NCI-H1930 (cell line): ENCODE measurements at regions not wholly inside any gene's neighbourhood (a gene's known extent, or its start where the extent isn't known, plus 50 kb on each side); places are given as distances from the start of the nearest gene placed in this dataset.

Source experiments
- DNase-seq, 2 experiments: peaks; one replicate each; lab custom pipeline; 2025; lab: John Stamatoyannopoulos, UW

DNA sequence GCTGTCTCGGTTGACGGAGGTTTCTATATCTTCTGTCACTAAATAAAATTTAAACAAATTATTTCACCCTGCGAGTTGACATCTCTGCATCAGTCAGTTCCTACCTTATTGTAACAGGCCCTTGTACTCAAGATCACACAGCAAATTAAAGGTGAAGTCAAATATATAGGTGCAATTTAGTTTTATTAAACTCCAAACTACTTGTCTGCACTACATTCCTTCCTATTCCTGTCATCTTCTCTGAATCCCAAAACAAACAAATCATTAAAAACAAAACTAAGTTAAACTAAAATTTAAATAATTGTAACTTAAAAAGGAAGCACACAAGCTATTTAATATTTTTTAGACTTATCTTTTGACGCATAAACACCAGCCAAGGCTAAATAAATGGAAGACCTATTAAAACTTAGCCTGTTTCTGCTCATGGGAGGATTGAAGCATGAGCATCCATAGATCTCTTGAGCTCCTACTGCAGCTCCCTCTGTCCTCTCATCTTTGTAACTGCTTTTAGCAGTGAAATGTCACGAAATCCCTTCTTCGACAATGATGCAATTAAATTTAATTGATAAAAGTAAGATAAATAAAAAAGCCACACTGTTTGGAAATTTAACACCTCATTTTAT is 1152.3 kb upstream of the GJE1 start:
- no peak for DNase-seq

DNA sequence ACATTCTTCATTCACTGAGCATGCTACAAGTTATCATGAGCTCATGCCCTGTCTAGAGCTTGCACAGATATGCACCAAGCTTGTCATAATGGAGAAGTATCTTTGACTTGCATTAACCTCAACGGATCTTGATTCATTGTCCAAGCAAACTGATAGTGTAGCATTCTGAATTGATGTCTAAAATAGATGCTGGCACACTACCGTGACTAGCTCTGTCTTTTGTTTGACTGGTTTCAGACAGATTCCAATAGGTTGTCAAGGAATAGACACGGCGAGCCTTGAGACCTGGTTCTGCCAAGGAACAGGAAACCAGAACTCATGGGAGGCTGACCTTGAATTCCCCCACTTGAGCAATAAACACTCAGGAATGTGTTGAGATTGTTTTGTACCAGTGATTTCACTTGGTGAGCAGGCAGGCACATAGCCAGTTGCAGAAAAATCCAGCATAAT is 1153.1 kb upstream of the GJE1 start:
- no peak for DNase-seq

DNA sequence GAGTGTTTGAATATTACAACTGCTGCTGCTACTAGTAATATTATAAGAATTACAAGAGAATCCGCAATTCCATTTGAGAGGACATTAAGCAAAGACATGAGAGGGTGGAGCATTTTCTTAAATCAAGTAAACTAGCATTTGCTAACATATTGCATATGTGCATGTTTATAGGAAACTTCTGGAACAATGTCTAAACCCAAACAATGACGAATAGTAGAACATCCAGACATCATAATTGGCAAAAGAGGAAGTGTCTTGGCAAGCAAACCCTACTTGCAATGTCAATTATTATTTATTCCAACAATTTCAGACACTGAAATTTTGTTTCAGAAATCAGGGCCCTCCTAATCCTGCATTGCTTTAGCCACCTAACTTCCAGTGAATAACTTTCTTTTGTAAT is 1155.3 kb upstream of the GJE1 start:
- no peak for DNase-seq

DNA sequence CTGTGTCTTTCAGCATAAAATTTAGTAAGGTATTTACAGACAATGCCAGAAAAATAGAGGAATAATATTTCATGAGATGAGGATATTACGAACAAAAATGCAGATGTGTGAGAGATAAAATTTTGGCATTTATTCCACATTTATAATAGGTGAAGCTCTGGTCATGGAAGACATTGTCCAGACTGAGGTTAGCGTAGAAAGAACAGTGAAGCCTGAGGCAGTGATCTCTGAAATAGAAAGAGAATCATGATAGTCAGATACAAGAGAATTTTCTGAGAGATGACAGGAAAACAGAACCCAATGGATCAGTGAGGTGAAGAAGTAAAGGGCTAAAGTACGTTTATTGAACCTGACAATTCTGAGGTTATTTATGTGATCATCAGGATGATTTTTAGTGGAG is 1155.9 kb upstream of the GJE1 start:
- DNase-seq = no peak

DNA sequence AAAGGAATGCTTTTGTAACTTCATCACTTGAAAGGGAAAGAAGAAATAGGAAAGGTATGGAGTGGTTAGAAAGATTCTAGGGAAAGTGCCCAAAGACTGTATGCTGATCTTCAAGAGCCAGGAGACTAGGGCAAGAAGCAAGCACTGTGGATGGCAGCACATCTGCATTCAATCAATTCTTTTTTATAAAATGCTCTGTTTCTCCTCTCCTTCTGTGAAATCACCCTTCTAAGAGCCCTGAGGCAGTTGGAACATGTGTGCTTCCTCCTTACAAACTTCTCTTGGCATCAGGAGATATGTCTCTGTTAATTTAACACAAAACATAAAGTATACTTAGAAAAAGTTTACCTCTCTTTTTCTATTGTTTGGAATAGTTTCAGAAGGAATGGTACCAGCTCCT is 1162.2 kb upstream of the GJE1 start:
- no peak for DNase-seq

DNA sequence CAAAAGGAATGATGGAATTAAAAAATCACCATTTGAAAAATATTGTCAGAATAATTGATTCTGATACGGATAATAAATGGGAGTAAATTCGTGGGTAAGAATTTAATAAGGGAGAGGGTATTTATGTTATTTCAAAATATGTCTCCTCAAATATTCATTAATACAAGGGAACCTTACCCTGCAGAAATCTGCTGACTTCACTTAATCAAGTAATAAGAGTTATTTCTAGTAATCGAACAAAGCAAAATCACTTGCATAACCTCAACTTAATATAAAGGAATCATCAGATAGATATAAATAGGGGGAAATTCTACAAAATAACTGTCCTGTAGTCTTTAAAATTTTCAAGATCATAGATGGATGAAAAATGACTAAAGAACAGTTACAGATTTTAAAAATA is 1164.7 kb upstream of the GJE1 start:
- DNase-seq = no peak

DNA sequence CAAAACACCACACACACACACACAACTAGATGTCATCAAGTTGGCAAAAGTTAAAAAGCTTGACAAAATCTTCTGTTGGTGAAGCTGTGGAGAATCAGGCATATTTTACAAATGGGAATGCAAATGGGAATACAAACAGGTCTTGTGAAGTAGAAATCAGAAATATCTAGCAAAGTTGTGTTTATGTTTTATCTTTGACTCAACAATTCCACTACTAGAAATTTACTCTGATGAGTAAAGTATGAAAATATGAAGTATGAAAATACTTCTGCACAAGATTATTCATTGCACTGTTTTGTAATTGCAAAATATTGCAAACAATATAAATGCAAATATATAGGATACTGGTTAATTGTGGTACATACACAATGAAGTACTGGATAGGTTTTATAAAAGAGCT is 1166.0 kb upstream of the GJE1 start:
- no peak for DNase-seq

DNA sequence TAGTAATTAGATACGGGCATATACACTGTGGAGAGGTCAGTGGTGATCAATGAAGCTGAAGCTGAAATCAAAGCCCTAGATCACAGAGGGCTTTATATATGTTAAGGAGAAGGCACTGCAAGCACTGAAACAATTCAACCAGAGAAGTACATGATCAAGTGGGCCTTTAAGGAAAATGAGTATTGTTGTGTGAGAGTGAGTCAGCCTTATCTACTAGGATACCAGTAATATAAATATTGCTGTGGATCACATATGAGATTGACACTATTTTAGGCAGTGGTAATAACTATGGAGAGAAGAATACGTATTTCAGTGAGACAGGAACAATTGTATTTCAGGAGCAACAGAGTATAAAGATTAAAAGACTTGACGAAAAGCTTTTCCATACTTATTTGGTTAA is 1172.2 kb upstream of the GJE1 start:
- no peak for DNase-seq

DNA sequence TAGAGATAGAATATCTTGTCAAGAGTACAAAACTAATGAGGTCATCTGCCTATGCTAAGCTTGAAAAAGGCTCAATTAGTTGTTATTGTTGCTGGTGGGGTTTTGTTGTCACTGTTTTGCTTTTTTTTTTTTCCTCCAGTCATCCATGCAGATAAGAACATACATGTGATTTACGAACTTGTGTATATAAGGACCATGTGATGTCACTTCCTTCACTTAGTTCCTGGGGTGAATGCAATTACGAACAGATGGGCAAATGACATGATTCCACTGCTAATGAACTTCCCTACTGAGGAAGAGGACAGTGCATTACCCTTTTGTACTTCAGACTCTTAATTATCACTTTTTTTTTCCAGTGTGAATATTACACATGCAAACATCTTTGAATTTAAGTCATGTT is 1175.3 kb upstream of the GJE1 start:
- peak; percentile 84 to 90 for DNase-seq

DNA sequence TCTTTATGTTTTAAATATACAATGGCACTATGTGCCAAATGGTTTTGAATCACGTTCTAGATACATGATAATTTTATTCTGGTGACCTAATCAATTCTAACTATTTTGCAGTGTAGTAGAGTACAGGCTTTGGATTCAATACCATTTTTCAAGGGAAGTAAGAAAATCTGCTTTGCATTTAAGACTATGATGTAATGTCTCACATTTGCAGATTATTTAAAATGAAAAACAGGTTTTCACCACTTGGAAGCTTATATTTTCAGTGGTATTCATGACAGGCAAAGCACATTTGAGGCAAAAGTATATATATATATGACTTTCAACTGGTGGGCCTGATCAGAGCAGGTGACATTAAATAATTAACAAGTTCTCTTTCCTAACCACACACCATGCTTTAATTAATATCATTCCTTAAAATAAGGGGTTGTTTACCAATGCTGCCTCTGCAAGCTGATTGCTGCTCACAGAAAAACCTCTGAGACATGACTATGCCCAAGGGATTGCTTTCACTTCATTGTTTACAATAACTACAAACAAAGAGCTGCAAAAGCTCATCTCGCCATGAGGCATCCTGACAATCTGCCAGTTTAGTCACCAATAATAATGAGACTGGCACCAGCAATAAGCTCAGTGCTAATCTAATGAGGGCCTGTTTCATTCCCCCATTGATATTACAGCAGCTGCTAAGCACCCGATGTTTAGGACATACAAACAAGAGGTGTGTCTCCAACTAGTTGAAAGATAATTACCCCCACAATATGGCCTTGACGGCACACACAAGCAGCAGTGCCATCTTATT is 1176.0 kb upstream of the GJE1 start:
- DNase-seq = peak; percentile 89 to 90

DNA sequence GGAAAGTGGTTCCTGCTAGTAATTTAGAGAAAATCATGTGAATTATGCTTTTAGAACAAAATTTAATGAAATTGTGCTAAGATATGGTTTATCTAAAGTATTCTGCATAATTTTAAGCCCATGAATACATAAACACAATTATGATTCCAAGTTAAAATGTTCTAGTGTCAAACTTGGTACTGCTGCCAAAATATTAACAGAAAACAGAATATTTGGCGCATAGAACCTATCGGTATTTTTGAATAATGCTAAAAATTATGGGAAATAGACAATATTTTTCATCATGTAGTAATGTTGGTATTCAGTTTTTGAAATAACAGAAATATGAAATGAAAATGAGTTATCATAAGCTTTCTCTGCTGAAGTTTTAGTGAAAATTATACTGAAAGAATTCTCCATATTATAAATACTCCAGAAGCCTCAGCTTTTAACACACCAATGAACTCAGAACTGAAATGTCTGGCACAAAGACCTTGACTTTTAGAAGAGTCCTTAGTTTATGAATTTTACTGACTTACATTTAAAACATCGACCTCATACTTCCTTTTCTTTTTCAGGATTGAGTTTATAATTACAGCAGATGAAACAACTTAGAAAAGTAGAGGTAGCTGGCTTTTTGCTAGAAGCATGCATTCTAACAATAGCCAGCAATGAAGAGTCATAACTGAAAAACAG is 1192.3 kb upstream of the GJE1 start:
- DNase-seq = no peak

DNA sequence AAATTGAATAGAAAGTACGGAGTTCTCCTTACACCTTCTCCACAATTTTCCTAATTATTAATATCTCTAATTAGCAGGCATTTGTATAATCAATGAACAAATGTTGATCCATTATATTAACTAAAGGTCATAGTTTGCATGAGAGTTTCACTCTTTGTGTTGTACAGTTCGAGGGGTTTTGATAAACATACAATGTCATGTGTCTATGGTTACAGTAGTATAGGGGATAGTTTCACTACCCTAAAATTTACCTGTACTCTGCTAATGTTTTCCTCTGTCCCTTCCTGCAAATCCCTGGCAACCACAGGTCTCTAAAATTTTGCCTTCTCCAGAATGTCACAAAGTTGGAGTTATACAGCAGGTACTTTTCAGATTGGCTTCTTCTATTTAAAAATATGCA is 1199.8 kb upstream of the GJE1 start:
- DNase-seq = no peak

DNA sequence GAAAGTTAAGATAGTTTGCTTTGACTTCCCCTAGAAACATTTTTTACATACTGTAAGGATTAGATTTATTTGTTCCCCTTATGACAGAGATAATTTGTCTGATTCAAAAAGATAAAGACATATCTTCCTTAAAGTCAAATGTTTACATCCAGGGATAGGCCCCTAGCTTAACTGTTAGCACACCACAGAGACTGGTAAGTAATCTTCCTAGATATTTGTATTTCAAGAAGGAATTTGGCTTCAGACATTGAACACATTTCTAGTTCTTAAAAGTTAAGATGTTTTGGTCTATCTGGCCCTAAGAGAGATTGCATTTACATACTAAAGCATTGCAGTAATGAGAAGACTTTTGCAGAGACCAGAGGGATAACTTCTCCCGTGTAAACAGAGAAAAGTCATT is 1201.1 kb upstream of the GJE1 start:
- DNase-seq = no peak

DNA sequence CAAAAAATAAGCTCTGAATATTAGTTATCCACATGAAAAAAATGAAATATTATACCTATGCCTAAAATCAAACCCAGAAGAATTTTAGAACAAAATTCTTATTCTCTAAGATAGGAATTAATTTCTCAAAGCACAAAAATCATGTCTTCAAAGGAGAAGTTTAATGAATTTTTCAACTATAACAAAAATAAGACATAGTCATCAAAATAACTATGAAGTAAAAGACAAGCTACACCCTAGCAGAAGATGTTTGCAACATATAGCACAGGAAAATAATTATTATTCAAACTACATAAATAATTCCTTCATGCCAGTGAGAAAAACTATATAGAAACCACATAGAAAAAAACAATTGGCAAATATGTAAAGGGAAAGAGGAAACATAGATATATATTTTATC is 1203.6 kb upstream of the GJE1 start:
- no peak for DNase-seq

DNA sequence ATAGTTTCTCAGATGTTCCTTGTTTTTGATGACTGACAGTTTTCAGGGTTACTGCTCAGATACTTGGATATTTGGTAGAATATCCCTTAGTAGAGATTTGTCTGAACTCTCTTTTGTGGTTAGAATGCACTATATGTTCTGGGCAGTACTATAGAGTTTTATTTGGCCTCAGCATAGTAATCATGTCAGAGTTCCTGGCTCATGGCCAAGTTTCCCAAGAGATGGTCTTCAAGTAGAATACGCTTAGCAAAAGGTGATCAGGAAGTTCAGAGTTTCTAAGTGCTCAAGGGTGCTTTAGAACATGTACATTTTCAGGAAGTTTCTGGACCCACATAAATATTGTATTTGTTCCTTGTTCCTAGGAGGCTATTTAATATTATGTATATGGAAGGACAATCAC is 1209.7 kb upstream of the GJE1 start:
- DNase-seq = no peak

DNA sequence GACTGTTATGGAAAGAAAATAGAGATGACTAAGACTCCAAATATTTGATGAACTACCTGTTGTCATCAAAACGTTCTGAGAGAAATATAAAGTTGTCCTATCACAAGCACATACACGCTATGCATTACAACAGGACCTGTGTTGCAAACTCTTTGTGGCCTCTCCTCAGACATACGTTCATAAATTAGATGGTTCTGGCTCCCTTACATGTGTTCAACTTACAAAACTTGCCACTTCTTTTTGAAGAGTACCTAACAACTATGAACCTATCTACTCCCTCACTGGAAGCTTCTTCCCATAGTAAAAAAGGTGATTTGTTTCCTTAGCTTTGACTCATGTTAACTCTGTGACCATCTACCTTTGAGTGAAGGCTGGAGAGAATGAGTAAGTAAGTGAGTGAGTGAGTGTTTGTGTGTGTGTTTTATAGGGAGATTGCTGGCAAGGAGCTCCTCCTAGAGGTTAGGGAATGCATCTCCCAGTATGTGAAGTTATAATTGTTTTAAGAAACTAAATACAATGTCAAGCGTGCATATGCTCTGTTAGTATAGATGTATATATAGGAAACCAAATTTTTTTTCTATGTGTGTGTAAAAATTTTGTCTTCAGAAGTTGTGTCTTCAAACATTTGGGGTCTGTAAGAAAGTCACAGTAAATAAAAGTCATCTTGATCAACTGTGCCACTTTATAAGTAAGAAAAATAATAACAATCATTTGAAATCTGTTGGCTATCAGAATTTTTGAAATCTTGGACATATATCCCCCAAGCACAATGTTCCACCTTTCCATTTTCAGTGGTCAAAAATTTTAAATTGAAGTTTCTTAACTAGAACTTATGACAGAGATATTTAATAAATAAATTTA is 1211.1 kb upstream of the GJE1 start:
- no peak for DNase-seq

DNA sequence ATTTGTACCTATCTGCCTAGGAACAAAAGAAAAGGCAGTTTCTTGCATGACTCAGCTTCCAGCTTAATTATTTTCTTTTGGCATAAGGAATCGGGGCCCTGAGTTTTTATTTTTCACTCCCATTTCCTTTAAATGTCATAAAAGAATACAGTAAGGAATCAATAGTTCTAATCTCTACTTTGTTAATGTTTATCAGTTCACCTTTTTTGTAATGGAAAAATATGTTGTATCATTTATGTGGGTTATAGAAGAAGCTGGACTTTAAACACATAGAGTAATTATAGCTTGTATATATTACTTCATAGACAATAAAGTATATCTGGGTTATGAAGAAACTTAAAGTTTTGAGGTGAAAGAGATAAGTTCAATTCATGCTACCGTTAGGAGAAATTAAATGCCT is 1214.8 kb upstream of the GJE1 start:
- DNase-seq = no peak

DNA sequence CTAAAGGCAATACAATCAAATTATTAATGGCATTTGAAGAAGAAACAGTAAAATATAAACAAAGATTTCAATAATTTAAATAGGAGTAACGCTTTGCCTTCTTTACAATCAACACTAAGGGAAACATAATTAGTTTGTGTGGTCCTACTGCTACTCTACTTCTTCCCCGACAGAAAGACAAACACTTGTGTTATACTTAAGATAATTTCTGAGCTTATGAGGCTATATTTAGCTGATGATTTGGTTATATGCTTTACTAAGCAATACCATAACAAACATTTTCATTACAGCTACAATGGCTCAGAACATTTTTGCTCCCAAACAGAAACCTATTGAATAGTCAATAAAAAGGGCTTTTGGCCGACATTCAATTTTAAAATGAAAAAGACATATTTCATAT is 1217.2 kb upstream of the GJE1 start:
- DNase-seq = peak in 1 of 2 experiments; percentile 29

DNA sequence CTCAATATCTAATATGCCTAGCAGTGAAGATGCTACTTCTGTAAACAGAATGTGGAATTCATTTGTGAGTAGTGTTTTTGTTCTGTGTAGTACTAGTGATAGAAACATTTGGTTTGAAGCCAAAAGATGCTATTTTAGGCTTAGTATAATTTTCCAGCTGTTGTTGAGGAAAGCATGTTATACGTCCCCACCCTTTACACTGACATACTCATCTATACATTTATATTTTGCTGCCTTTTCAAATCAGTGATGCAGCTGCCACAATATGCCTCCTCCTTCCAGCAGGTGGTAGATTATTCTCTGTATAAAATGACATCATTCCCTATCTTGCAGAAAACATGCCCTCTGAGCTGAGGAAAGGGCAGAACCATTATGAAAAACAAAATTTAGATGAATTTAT is 1217.6 kb upstream of the GJE1 start:
- DNase-seq = peak in 1 of 2 experiments; percentile 23

DNA sequence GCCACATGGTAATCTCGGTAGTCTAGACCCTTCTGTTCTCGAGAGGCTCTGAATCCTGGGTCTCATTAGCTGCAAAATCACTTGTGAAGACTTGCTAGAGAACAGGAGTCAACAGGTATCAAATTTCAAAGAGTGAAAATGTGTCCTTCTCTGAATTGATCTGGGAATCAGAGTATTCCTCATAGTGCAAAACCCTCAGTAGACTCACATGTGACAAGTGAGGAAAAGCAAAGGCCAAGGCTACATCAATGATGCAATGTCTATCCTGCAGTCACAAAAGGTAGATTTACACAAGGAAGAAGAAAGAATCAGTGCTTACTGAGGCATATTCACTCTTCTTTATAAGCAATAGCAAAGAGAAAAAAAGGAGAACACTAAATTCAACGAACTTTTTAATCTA is 1220.0 kb upstream of the GJE1 start:
- DNase-seq = no peak

DNA sequence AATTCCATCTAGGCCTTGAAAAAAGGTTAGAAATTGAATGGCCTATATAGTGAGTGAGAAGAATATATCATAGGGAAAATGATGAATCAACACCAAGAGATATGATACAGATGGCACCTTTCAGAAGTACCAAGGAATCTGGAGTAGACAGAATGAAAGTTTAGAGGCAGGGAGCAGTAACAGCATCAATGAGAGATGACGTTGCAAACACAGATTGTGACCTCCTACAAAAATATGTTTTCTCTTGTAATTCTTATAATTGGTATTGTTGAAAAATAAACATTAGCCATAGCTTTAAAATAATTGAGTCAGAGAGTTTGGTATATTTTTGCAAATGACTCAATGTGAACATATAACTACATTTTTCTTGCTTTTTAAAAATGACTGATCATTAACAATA is 1223.1 kb upstream of the GJE1 start:
- no peak for DNase-seq

DNA sequence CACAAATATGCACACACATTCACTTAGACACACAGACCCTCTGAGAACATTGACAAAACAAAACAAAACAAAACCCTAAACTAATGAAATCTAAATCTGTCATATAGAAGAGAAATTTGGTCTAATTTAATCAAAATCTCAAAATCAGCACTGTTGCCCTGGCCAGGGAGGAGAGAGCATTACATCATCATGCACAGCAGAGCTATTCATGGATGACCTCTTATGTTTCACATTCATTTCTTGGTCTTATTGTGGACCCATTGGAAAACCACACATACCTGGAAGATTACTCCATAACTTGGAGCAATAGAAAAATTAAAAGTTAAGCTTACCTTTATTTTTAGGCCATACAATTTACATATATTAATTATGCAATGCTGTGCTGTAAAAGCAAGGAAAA is 1223.6 kb upstream of the GJE1 start:
- DNase-seq = no peak
